Activated naive CD4-positive, alpha-beta T cell treated with anti-CD3 and anti-CD28 coated beads, Interleukin-2, amount 10 ng/mL, durations not matched to agents 7 days and 5 days (primary cell): ENCODE measurements at regions not wholly inside any gene's neighbourhood (a gene's known extent, or its start where the extent isn't known, plus 50 kb on each side); places are given as distances from the start of the nearest gene placed in this dataset.
A peak's percentile ranks its signal among the peaks of the same experiment; 100 is the strongest.

Source experiments
- CTCF ChIA-PET: fragments of 350-600 bp; sonication (Branson Sonifier 250); formaldehyde crosslinking; loops from one replicate; lab custom pipeline; 2021; ENCODE audit warnings: antibody characterized with exemption; lab: Charles Lee
- DNase-seq: peaks from one replicate; pipeline ENCODE4 v3.0.0-alpha.2; 2020
- H3K27ac Mint-ChIP-seq: one replicate; pipeline ENCODE4 v1.8.0; 2021; ENCODE audit warnings: mild to moderate bottlenecking, moderate library complexity, mixed read lengths
- H3K27me3 Mint-ChIP-seq: one replicate; pipeline ENCODE4 v1.8.0; 2021; ENCODE audit warnings: mild to moderate bottlenecking, mixed read lengths
- H3K36me3 Mint-ChIP-seq: one replicate; pipeline ENCODE4 v1.8.0; 2021; ENCODE audit warnings: mixed read lengths
- H3K4me1 Mint-ChIP-seq: one replicate; pipeline ENCODE4 v1.8.0; 2021; ENCODE audit warnings: mixed read lengths
- H3K4me3 Mint-ChIP-seq: one replicate; pipeline ENCODE4 v1.8.0; 2021; ENCODE audit warnings: mild to moderate bottlenecking, moderate library complexity, mixed read lengths
- H3K9me3 Mint-ChIP-seq: one replicate; pipeline ENCODE4 v1.8.0; 2021; ENCODE audit warnings: mixed read lengths

GRCh38 chr2:238502088-238502810, 75.5 kb downstream of the ASB1 start:
- H3K4me1 Mint-ChIP-seq: no peaks in the 10 kb centered on the region
- peak; percentile 3 for DNase-seq
- H3K27me3 Mint-ChIP-seq: peaks cover 7% of the 10 kb centered on the region
- H3K27ac Mint-ChIP-seq: no peak overlapping the region
- CTCF ChIA-PET: no interaction called here
- no peaks in the 10 kb centered on the region for H3K9me3 Mint-ChIP-seq
- H3K4me3 Mint-ChIP-seq: no peak overlapping the region
- no peaks in the 10 kb centered on the region for H3K36me3 Mint-ChIP-seq

GRCh38 chr2:238502956-238503791, 76.4 kb downstream of the ASB1 start:
- no peaks in the 10 kb centered on the region for H3K36me3 Mint-ChIP-seq
- H3K4me1 Mint-ChIP-seq: no peaks in the 10 kb centered on the region
- peaks cover 14% of the 10 kb centered on the region for H3K27me3 Mint-ChIP-seq
- H3K4me3 Mint-ChIP-seq: no peak overlapping the region
- no peak overlapping the region for H3K27ac Mint-ChIP-seq
- H3K9me3 Mint-ChIP-seq: no peaks in the 10 kb centered on the region
- DNase-seq: no peak
- CTCF ChIA-PET: no interaction called here

- no peaks in the 10 kb centered on the region for H3K4me1 Mint-ChIP-seq
- no peaks in the 10 kb centered on the region for H3K36me3 Mint-ChIP-seq
- H3K4me3 Mint-ChIP-seq: no peak overlapping the region
- CTCF ChIA-PET: no interaction called here
- H3K9me3 Mint-ChIP-seq: no peaks in the 10 kb centered on the region
- no peak for DNase-seq
- no peak overlapping the region for H3K27ac Mint-ChIP-seq
- peaks cover 19% of the 10 kb centered on the region for H3K27me3 Mint-ChIP-seq
Observed at GRCh38 chr2:238504181-238504931, 77.6 kb downstream of the ASB1 start.

- Mint-ChIP-seq H3K27me3 (peaks cover 19% of the 10 kb centered on the region), H3K4me3 (no peak overlapping the region), H3K4me1 (no peaks in the 10 kb centered on the region), H3K27ac (no peak overlapping the region), H3K9me3 (no peaks in the 10 kb centered on the region), H3K36me3 (no peaks in the 10 kb centered on the region)
- CTCF ChIA-PET: no interaction called here
- DNase-seq: peak; percentile 10
Observed at GRCh38 chr2:238505119-238505891, 78.6 kb downstream of the ASB1 start.

- Mint-ChIP-seq H3K4me1 (no peaks in the 10 kb centered on the region), H3K36me3 (no peaks in the 10 kb centered on the region), H3K9me3 (no peaks in the 10 kb centered on the region), H3K27me3 (peaks cover 19% of the 10 kb centered on the region), H3K27ac (no peak overlapping the region), H3K4me3 (no peak overlapping the region)
- DNase-seq: peak; percentile 3
- CTCF ChIA-PET: no interaction called here
Observed at GRCh38 chr2:238505892-238506280, 79.2 kb downstream of the ASB1 start.

GRCh38 chr2:238506371-238507068, 79.8 kb downstream of the ASB1 start:
- H3K27ac Mint-ChIP-seq: no peak overlapping the region
- H3K4me3 Mint-ChIP-seq: no peak overlapping the region
- H3K27me3 Mint-ChIP-seq: peaks cover 19% of the 10 kb centered on the region
- H3K9me3 Mint-ChIP-seq: no peaks in the 10 kb centered on the region
- H3K36me3 Mint-ChIP-seq: no peaks in the 10 kb centered on the region
- CTCF ChIA-PET: no interaction called here
- H3K4me1 Mint-ChIP-seq: no peaks in the 10 kb centered on the region
- DNase-seq: peak; percentile 17

GRCh38 chr2:238507836-238508235, 81.1 kb downstream of the ASB1 start:
- Mint-ChIP-seq H3K36me3 (no peaks in the 10 kb centered on the region), H3K4me3 (no peak overlapping the region), H3K4me1 (no peaks in the 10 kb centered on the region), H3K27ac (no peak overlapping the region), H3K27me3 (peaks cover 19% of the 10 kb centered on the region), H3K9me3 (no peaks in the 10 kb centered on the region)
- DNase-seq: no peak
- CTCF ChIA-PET: no interaction called here

GRCh38 chr2:238509151-238509835, 82.6 kb downstream of the ASB1 start:
- Mint-ChIP-seq H3K4me3 (no peak overlapping the region), H3K4me1 (no peaks in the 10 kb centered on the region), H3K9me3 (no peaks in the 10 kb centered on the region), H3K27ac (no peak overlapping the region), H3K27me3 (peaks cover 22% of the 10 kb centered on the region), H3K36me3 (no peaks in the 10 kb centered on the region)
- no peak for DNase-seq
- CTCF ChIA-PET: interaction anchor here (1.0 kb wide), 1 partner anchor 275 kb away, joined by 4 read pairs; no protein-coding TSS in a partner anchor

GRCh38 chr2:238509903-238510302, 83.2 kb downstream of the ASB1 start:
- Mint-ChIP-seq H3K27me3 (peaks cover 22% of the 10 kb centered on the region), H3K4me3 (no peak overlapping the region), H3K4me1 (no peaks in the 10 kb centered on the region), H3K36me3 (no peaks in the 10 kb centered on the region), H3K9me3 (no peaks in the 10 kb centered on the region), H3K27ac (no peak overlapping the region)
- DNase-seq: no peak
- CTCF ChIA-PET: interaction anchor here (1.0 kb wide), 1 partner anchor 275 kb away, joined by 4 read pairs; no protein-coding TSS in a partner anchor

GRCh38 chr2:238510911-238511613, 84.3 kb downstream of the ASB1 start:
- no peak for DNase-seq
- CTCF ChIA-PET: no interaction called here
- peaks cover 1% of the 10 kb centered on the region for H3K9me3 Mint-ChIP-seq
- H3K27me3 Mint-ChIP-seq: peaks cover 29% of the 10 kb centered on the region
- H3K4me1 Mint-ChIP-seq: peaks cover 7% of the 10 kb centered on the region
- no peak overlapping the region for H3K4me3 Mint-ChIP-seq
- H3K27ac Mint-ChIP-seq: no peak overlapping the region
- H3K36me3 Mint-ChIP-seq: peaks cover 2% of the 10 kb centered on the region

GRCh38 chr2:238511614-238511950, 84.9 kb downstream of the ASB1 start:
- no peak overlapping the region for H3K4me3 Mint-ChIP-seq

GRCh38 chr2:238512247-238512867, 85.6 kb downstream of the ASB1 start:
- DNase-seq: no peak
- Mint-ChIP-seq H3K27me3 (peaks cover 30% of the 10 kb centered on the region), H3K4me3 (no peak overlapping the region), H3K27ac (no peak overlapping the region), H3K9me3 (peaks cover 10% of the 10 kb centered on the region), H3K4me1 (peaks cover 13% of the 10 kb centered on the region), H3K36me3 (peaks cover 4% of the 10 kb centered on the region)
- CTCF ChIA-PET: interaction anchor here (0.6 to 1.7 kb wide), 5 partner anchors 14 to 60 kb away, joined by 3 to 9 read pairs (median 4); no protein-coding TSS in a partner anchor

More at GRCh38 chr2:238511614-238511950, 84.9 kb downstream of the ASB1 start:
- Mint-ChIP-seq H3K4me1 (peaks cover 12% of the 10 kb centered on the region), H3K9me3 (peaks cover 6% of the 10 kb centered on the region), H3K27ac (no peak overlapping the region), H3K36me3 (peaks cover 4% of the 10 kb centered on the region), H3K27me3 (peaks cover 32% of the 10 kb centered on the region)
- no peak for DNase-seq
- CTCF ChIA-PET: no interaction called here
